Kidney (tissue), 13 donors: ENCODE measurements at regions not wholly inside any gene's neighbourhood (a gene's known extent, or its start where the extent isn't known, plus 50 kb on each side); places are given as distances from the start of the nearest gene placed in this dataset.

Experiments
- DNase-seq, 5 donors: peaks; one replicate each; pipeline ENCODE4 v3.0.0-alpha.2; 2013 to 2020
- FAIRE-seq: peaks from 2 replicates; lab custom pipeline; 2012; peaks lifted over from hg19 to GRCh38; lab: Jason Lieb, UNC
- H3K27ac ChIP-seq, 2 donors: one replicate each; pipeline ENCODE4 v1.7.0; 2013; ENCODE audit warnings: low read depth in 2 of 2, low read length in 2 of 2, inconsistent platforms in 1 of 2
- H3K27me3 ChIP-seq: one replicate; pipeline ENCODE4 v1.7.1; 2013; ENCODE audit warnings: low read length, inconsistent platforms; ENCODE audit not compliant: control insufficient read depth, insufficient read depth
- H3K36me3 ChIP-seq, 3 donors: one replicate each; pipeline versions ENCODE4 v1.7.0 to v1.7.1; 2013; ENCODE audit warnings: low read length in 3 of 3, control low read depth in 1 of 3, inconsistent platforms in 1 of 3; ENCODE audit not compliant: insufficient read depth in 3 of 3, control insufficient read depth in 2 of 3
- H3K4me1 ChIP-seq, 3 donors: one replicate each; pipeline versions ENCODE4 v1.7.0 to v1.7.1; 2013; ENCODE audit warnings: low read length in 3 of 3, inconsistent platforms in 1 of 3, low read depth in 1 of 3; ENCODE audit not compliant: control insufficient read depth in 2 of 3, insufficient read depth in 2 of 3
- H3K4me3 ChIP-seq, 3 donors: one replicate each; pipeline versions ENCODE4 v1.7.0 to v1.8.1; 2013; ENCODE audit warnings: low read length in 3 of 3, control low read depth in 1 of 3, inconsistent platforms in 1 of 3
- H3K9ac ChIP-seq, 3 donors: one replicate each; pipeline versions ENCODE4 v1.7.0 to v1.7.1; 2013; ENCODE audit warnings: low read length in 3 of 3, control low read depth in 1 of 3, inconsistent platforms in 1 of 3
- H3K9me3 ChIP-seq, 3 donors: one replicate each; pipeline versions ENCODE4 v1.7.0 to v1.7.1; 2013; ENCODE audit warnings: low read length in 3 of 3, control low read depth in 1 of 3, inconsistent platforms in 1 of 3; ENCODE audit not compliant: control insufficient read depth in 2 of 3, insufficient read depth in 1 of 3
- CTCF ChIP-seq: IDR thresholded peaks from 3 replicates; pipeline ENCODE4 v1.5.1; 2012; ENCODE audit warnings: mild to moderate bottlenecking, moderate library complexity, borderline replicate concordance; ENCODE audit not compliant: insufficient read depth; ENCODE audit errors: extremely low read depth
- intact Hi-C: fragments of 100-400 bp; cut with DNase I; formaldehyde crosslinking; loops from one replicate; pipeline ENCODE4 v1.11.1; 2022
- donor health status: control.
- donor health status: control.
- donor health status: control.
- donor health status: control.
- donor health status: control.
- donor health status: DM: yes; HTN: yes; CAD: no.
- donor health status: Normal renal cell carcinoma (clear cell type).

GRCh38 chr12:124238886-124239285 lies 56.0 kb upstream of the RFLNA start:
- no peak overlapping the region for H3K9ac ChIP-seq
- H3K27ac ChIP-seq: no peak overlapping the region
- no peaks in the 10 kb centered on the region for H3K27me3 ChIP-seq
- TF ChIP-seq CTCF: no peak
- H3K36me3 ChIP-seq: no peaks in the 10 kb centered on the region
- FAIRE-seq: no peak
- H3K4me3 ChIP-seq: no peak overlapping the region
- no peaks in the 10 kb centered on the region for H3K4me1 ChIP-seq
- DNase-seq: no peak
- H3K9me3 ChIP-seq: no peaks in the 10 kb centered on the region
- intact Hi-C loops: no loop called here

- no peak overlapping the region for H3K27ac ChIP-seq
- no peaks in the 10 kb centered on the region for H3K4me1 ChIP-seq
- no peaks in the 10 kb centered on the region for H3K36me3 ChIP-seq
- FAIRE-seq (no peak), DNase-seq (peak in 1 of 5 donors; percentile 15)
- intact Hi-C loops: no loop called here
- H3K27me3 ChIP-seq: no peaks in the 10 kb centered on the region
- no peak overlapping the region for H3K9ac ChIP-seq
- TF ChIP-seq CTCF: no peak
- H3K9me3 ChIP-seq: no peaks in the 10 kb centered on the region
- no peak overlapping the region for H3K4me3 ChIP-seq
Observed at GRCh38 chr12:124240493-124240892, 54.4 kb upstream of the RFLNA start.

- no peak overlapping the region for H3K9ac ChIP-seq
- intact Hi-C loops: no loop called here
- H3K27ac ChIP-seq: no peak overlapping the region
Observed at GRCh38 chr12:124241776-124242528, 52.9 kb upstream of the RFLNA start.

More at GRCh38 chr12:124241776-124242528, 52.9 kb upstream of the RFLNA start:
- H3K9me3 ChIP-seq: peaks cover 0 to 4% (median 2%) of the 10 kb centered on the region in 3 donors
- DNase-seq: peak in 1 of 5 donors; percentile 29
- H3K27me3 ChIP-seq: no peaks in the 10 kb centered on the region
- no peaks in the 10 kb centered on the region for H3K4me1 ChIP-seq
- no peaks in the 10 kb centered on the region for H3K36me3 ChIP-seq
- FAIRE-seq: no peak
- no peak overlapping the region for H3K4me3 ChIP-seq
- TF ChIP-seq CTCF: no peak
